GM23338 (cell line): ENCODE measurements at regions not wholly inside any gene's neighbourhood (a gene's known extent, or its start where the extent isn't known, plus 50 kb on each side); places are given as distances from the start of the nearest gene placed in this dataset.

Source experiments
- ATAC-seq: fragments of 200-7000 bp; cut with Tn5 transposase; 3 replicates; pipeline ENCODE4 v1.9.1; 2020
- DNase-seq: peaks from one replicate; pipeline ENCODE4 v3.0.0-alpha.2; 2015; ENCODE audit warnings: low spot score
- H2AFZ ChIP-seq: fragments of 200-600 bp; sonication (generic); 2 replicates; pipeline ENCODE4 v1.8.0; 2016; ENCODE audit warnings: antibody characterized with exemption, mild to moderate bottlenecking, moderate library complexity
- H3F3A ChIP-seq: fragments of 200-600 bp; sonication (generic); replicated peaks from 2 replicates; pipeline ENCODE4 v1.8.0; 2017; ENCODE audit warnings: antibody characterized with exemption, mixed run types, low read depth
- H3K27ac ChIP-seq: fragments of 200-600 bp; sonication (generic); 2 replicates; pipeline ENCODE4 v1.6.1; 2016; ENCODE audit warnings: low read depth
- H3K27me3 ChIP-seq: fragments of 200-600 bp; sonication (generic); 2 replicates; pipeline ENCODE4 v1.8.0; 2016; ENCODE audit warnings: mild to moderate bottlenecking, mixed run types, moderate library complexity; ENCODE audit not compliant: insufficient read depth
- H3K36me3 ChIP-seq: fragments of 200-600 bp; sonication (generic); 2 replicates; pipeline ENCODE4 v1.8.0; 2016; ENCODE audit warnings: mild to moderate bottlenecking; ENCODE audit not compliant: insufficient read depth
- H3K4me1 ChIP-seq: fragments of 200-600 bp; sonication (generic); 2 replicates; pipeline ENCODE4 v1.8.0; 2016; ENCODE audit warnings: mild to moderate bottlenecking, moderate library complexity; ENCODE audit not compliant: insufficient read depth
- H3K4me2 ChIP-seq: fragments of 200-600 bp; sonication (generic); 2 replicates; pipeline ENCODE4 v1.7.1; 2017; ENCODE audit warnings: mixed run types
- H3K4me3 ChIP-seq: fragments of 200-600 bp; sonication (generic); 2 replicates; pipeline ENCODE4 v1.6.1; 2016; ENCODE audit warnings: mixed run types
- H3K79me2 ChIP-seq: fragments of 200-600 bp; sonication (generic); replicated peaks from 2 replicates; pipeline ENCODE4 v1.8.0; 2017; ENCODE audit warnings: mild to moderate bottlenecking; ENCODE audit not compliant: insufficient read depth
- H3K9me2 ChIP-seq: fragments of 200-600 bp; sonication (generic); 2 replicates; pipeline ENCODE4 v1.8.0; 2017; ENCODE audit not compliant: insufficient read depth
- H4K20me1 ChIP-seq: fragments of 200-600 bp; sonication (generic); replicated peaks from 2 replicates; pipeline ENCODE4 v1.8.0; 2017; ENCODE audit warnings: mild to moderate bottlenecking; ENCODE audit not compliant: insufficient read depth
- H3K27ac Mint-ChIP-seq: 2 replicates; pipeline ENCODE4 v1.8.0; 2020; ENCODE audit warnings: inconsistent platforms, mild to moderate bottlenecking, moderate library complexity, mixed read lengths
- H3K27me3 Mint-ChIP-seq: 3 replicates; pipeline ENCODE4 v1.8.0; 2022; ENCODE audit warnings: low read depth, mild to moderate bottlenecking, moderate library complexity, mixed read lengths, inconsistent platforms; ENCODE audit not compliant: insufficient read depth, poor library complexity
- H3K36me3 Mint-ChIP-seq: 3 replicates; pipeline ENCODE4 v1.8.0; 2021; ENCODE audit warnings: low read depth, mild to moderate bottlenecking, inconsistent platforms, moderate library complexity, mixed read lengths
- H3K4me1 Mint-ChIP-seq: 3 replicates; pipeline ENCODE4 v1.8.0; 2020; ENCODE audit warnings: mild to moderate bottlenecking, inconsistent platforms, mixed read lengths
- H3K4me3 Mint-ChIP-seq: 3 replicates; pipeline ENCODE4 v1.8.0; 2021; ENCODE audit warnings: moderate library complexity, mild to moderate bottlenecking, inconsistent platforms, mixed read lengths
- H3K9me3 Mint-ChIP-seq: 3 replicates; pipeline ENCODE4 v1.8.0; 2020; ENCODE audit warnings: moderate library complexity, mild to moderate bottlenecking, inconsistent platforms, mixed read lengths
- CREB1 ChIP-seq: fragments of 250-450 bp; sonication (Bioruptor Pico); IDR thresholded peaks from 2 replicates; pipeline ENCODE4 v1.5.0; 2020; ENCODE audit warnings: low read depth, mild to moderate bottlenecking, moderate library complexity
- CTCF ChIP-seq, 2 experiments: fragments of 200-600 bp in 1 of 2; sonication (generic) in 1 of 2; conservative IDR thresholded peaks; 2 replicates each; pipeline versions ENCODE4 v1.5.1 to v1.6.1; 2016 to 2017; ENCODE audit warnings: antibody characterized with exemption in 2 of 2, low read depth in 2 of 2, mild to moderate bottlenecking in 2 of 2, moderate library complexity in 1 of 2
- ETS1 ChIP-seq: IDR thresholded peaks from 2 replicates; pipeline ENCODE4 v1.6.1; 2016; ENCODE audit warnings: antibody characterized with exemption
- EZH2phosphoT487 ChIP-seq: fragments of 200-600 bp; sonication (generic); IDR thresholded peaks from one replicate; pipeline ENCODE4 v1.8.1; 2018; ENCODE audit warnings: antibody characterized with exemption; ENCODE audit not compliant: unreplicated experiment
- NANOG ChIP-seq: IDR thresholded peaks from 2 replicates; pipeline ENCODE4 v1.6.1; 2016; ENCODE audit warnings: antibody characterized with exemption, borderline replicate concordance
- POLR2AphosphoS5 ChIP-seq: IDR thresholded peaks from 2 replicates; pipeline ENCODE4 v1.6.1; 2016; ENCODE audit warnings: antibody characterized with exemption, low read depth
- REST ChIP-seq: IDR thresholded peaks from one replicate; pipeline ENCODE4 v1.6.1; 2018; ENCODE audit warnings: antibody characterized with exemption; ENCODE audit not compliant: unreplicated experiment
- ZNF331 ChIP-seq: fragments of 250-450 bp; sonication (Bioruptor Pico); IDR thresholded peaks from 2 replicates; pipeline ENCODE4 v1.5.0; 2020; ENCODE audit warnings: low read depth, mild to moderate bottlenecking, moderate library complexity
- ZNF462 ChIP-seq: fragments of 250-450 bp; sonication (Bioruptor Pico); IDR thresholded peaks from 2 replicates; pipeline ENCODE4 v1.5.0; 2020; ENCODE audit warnings: mild to moderate bottlenecking, moderate library complexity

GRCh38 chr13:85976242-85976641, 177.0 kb upstream of the SLITRK6 start:
- H3K4me1 ChIP-seq = no peaks in the 10 kb centered on the region
- no peaks in the 10 kb centered on the region for H4K20me1 ChIP-seq
- no peaks in the 10 kb centered on the region for H3F3A ChIP-seq
- H3K36me3 Mint-ChIP-seq = no peaks in the 10 kb centered on the region
- H3K9me2 ChIP-seq = no peaks in the 10 kb centered on the region
- no peak overlapping the region for H3K4me3 ChIP-seq
- H3K27ac ChIP-seq = no peak overlapping the region
- H3K9me3 Mint-ChIP-seq = no peaks in the 10 kb centered on the region
- no peak overlapping the region for H3K4me2 ChIP-seq
- H3K27ac Mint-ChIP-seq = no peak overlapping the region
- H3K4me3 Mint-ChIP-seq = no peak overlapping the region
- H3K27me3 Mint-ChIP-seq = no peaks in the 10 kb centered on the region
- ATAC-seq = no peak
- no peaks in the 10 kb centered on the region for H3K79me2 ChIP-seq
- TF ChIP-seq NANOG = no peak
- TF ChIP-seq POLR2AphosphoS5 = no peak
- no peak for TF ChIP-seq ETS1
- no peaks in the 10 kb centered on the region for H3K4me1 Mint-ChIP-seq
- no peaks in the 10 kb centered on the region for H3K36me3 ChIP-seq
- H3K27me3 ChIP-seq = no peaks in the 10 kb centered on the region
- DNase-seq = no peak
- no peak overlapping the region for H2AFZ ChIP-seq

- Histone ChIP-seq H3K9me2 (no peaks in the 10 kb centered on the region), H3K79me2 (no peaks in the 10 kb centered on the region), H3K4me3 (no peak overlapping the region), H3K4me1 (no peaks in the 10 kb centered on the region), H3F3A (no peaks in the 10 kb centered on the region), H4K20me1 (no peaks in the 10 kb centered on the region), H3K36me3 (no peaks in the 10 kb centered on the region), H2AFZ (no peak overlapping the region), H3K4me2 (no peak overlapping the region), H3K27ac (no peak overlapping the region), H3K27me3 (no peaks in the 10 kb centered on the region)
- H3K27me3 Mint-ChIP-seq = no peaks in the 10 kb centered on the region
- no peak for ATAC-seq
- no peak overlapping the region for H3K4me3 Mint-ChIP-seq
- no peak for DNase-seq
- H3K9me3 Mint-ChIP-seq = no peaks in the 10 kb centered on the region
- H3K27ac Mint-ChIP-seq = no peak overlapping the region
- H3K36me3 Mint-ChIP-seq = no peaks in the 10 kb centered on the region
- H3K4me1 Mint-ChIP-seq = no peaks in the 10 kb centered on the region
- no peak for TF ChIP-seq REST
- no peak for TF ChIP-seq ZNF331
- TF ChIP-seq CREB1 (CRISPR knock-in tag) = no peak
- TF ChIP-seq NANOG = no peak
- no peak for TF ChIP-seq ZNF462 (CRISPR knock-in tag)
- no peak for TF ChIP-seq EZH2phosphoT487
- no peak for TF ChIP-seq CTCF (conservative IDR thresholded peaks at IDR 0.05; ENCODE audit: low read depth in 2 of 2)
Measured at GRCh38 chr13:85974608-85975366, 175.6 kb upstream of the SLITRK6 start.
